ENCODE measurements at regions not wholly inside any gene's neighbourhood (a gene's known extent, or its start where the extent isn't known, plus 50 kb on each side); places are given as distances from the start of the nearest gene placed in this dataset.

- no peak for DNase-seq (ENCODE audit: extremely low read depth in 1 of 11, low read depth in 9 of 11, low spot score in 4 of 11)
Measured at GRCh38 chr20:24098886-24099285, 110.3 kb upstream of the GGTLC1 start.

GRCh38 chr20:24097506-24098245 is 109.1 kb upstream of the GGTLC1 start:
- DNase-seq (ENCODE audit: extremely low read depth in 1 of 11, low read depth in 9 of 11, low spot score in 4 of 11) = peak in 1 of 11 donors; percentile 5

- DNase-seq (ENCODE audit: extremely low read depth in 1 of 11, low read depth in 9 of 11, low spot score in 4 of 11) = no peak
Measured at GRCh38 chr20:24096864-24097450, 108.4 kb upstream of the GGTLC1 start.

- no peak for DNase-seq (ENCODE audit: extremely low read depth in 1 of 11, low read depth in 9 of 11, low spot score in 4 of 11)
Measured at GRCh38 chr20:24096264-24096663, 107.7 kb upstream of the GGTLC1 start.

GRCh38 chr20:24095756-24096155 is 107.2 kb upstream of the GGTLC1 start:
- DNase-seq (ENCODE audit: extremely low read depth in 1 of 11, low read depth in 9 of 11, low spot score in 4 of 11) = peak in 3 of 11 donors; percentile 8 to 36 (median 30)

GRCh38 chr20:24095303-24095702 is 106.7 kb upstream of the GGTLC1 start:
- no peak for DNase-seq (ENCODE audit: extremely low read depth in 1 of 11, low read depth in 9 of 11, low spot score in 4 of 11)

GRCh38 chr20:24089576-24089975 is 101.0 kb upstream of the GGTLC1 start:
- DNase-seq (ENCODE audit: extremely low read depth in 1 of 11, low read depth in 9 of 11, low spot score in 4 of 11) = peak in 3 of 11 donors; percentile 8 to 36 (median 29)

- no peak for DNase-seq (ENCODE audit: extremely low read depth in 1 of 11, low read depth in 9 of 11, low spot score in 4 of 11)
Measured at GRCh38 chr20:24086121-24086520, 97.5 kb upstream of the GGTLC1 start.

- no peak for DNase-seq (ENCODE audit: extremely low read depth in 1 of 11, low read depth in 9 of 11, low spot score in 4 of 11)
Measured at GRCh38 chr20:24084281-24084680, 95.7 kb upstream of the GGTLC1 start.

- no peak for DNase-seq (ENCODE audit: extremely low read depth in 1 of 11, low read depth in 9 of 11, low spot score in 4 of 11)
Measured at GRCh38 chr20:24081077-24081476, 92.5 kb upstream of the GGTLC1 start.

- no peak for DNase-seq (ENCODE audit: extremely low read depth in 1 of 11, low read depth in 9 of 11, low spot score in 4 of 11)
Measured at GRCh38 chr20:24079661-24080412, 91.3 kb upstream of the GGTLC1 start.

- DNase-seq (ENCODE audit: extremely low read depth in 1 of 11, low read depth in 9 of 11, low spot score in 4 of 11) = no peak
Measured at GRCh38 chr20:24077145-24077544, 88.6 kb upstream of the GGTLC1 start.

- DNase-seq (ENCODE audit: extremely low read depth in 1 of 11, low read depth in 9 of 11, low spot score in 4 of 11) = no peak
Measured at GRCh38 chr20:24070679-24071078, 82.1 kb upstream of the GGTLC1 start.

- no peak for DNase-seq (ENCODE audit: extremely low read depth in 1 of 11, low read depth in 9 of 11, low spot score in 4 of 11)
Measured at GRCh38 chr20:24066076-24066700, 77.6 kb upstream of the GGTLC1 start.

- no peak for DNase-seq (ENCODE audit: extremely low read depth in 1 of 11, low read depth in 9 of 11, low spot score in 4 of 11)
Measured at GRCh38 chr20:24064915-24065314, 76.3 kb upstream of the GGTLC1 start.

GRCh38 chr20:24064092-24064491 is 75.5 kb upstream of the GGTLC1 start:
- DNase-seq (ENCODE audit: extremely low read depth in 1 of 11, low read depth in 9 of 11, low spot score in 4 of 11) = no peak

- DNase-seq (ENCODE audit: extremely low read depth in 1 of 11, low read depth in 9 of 11, low spot score in 4 of 11) = no peak
Measured at GRCh38 chr20:24063100-24063499, 74.5 kb upstream of the GGTLC1 start.

- no peak for DNase-seq (ENCODE audit: extremely low read depth in 1 of 11, low read depth in 9 of 11, low spot score in 4 of 11)
Measured at GRCh38 chr20:24060851-24061590, 72.4 kb upstream of the GGTLC1 start.

- no peak for DNase-seq (ENCODE audit: extremely low read depth in 1 of 11, low read depth in 9 of 11, low spot score in 4 of 11)
Measured at GRCh38 chr20:24059174-24059573, 70.6 kb upstream of the GGTLC1 start.
